NCI-H748 (cell line): ENCODE measurements at regions not wholly inside any gene's neighbourhood (a gene's known extent, or its start where the extent isn't known, plus 50 kb on each side); places are given as distances from the start of the nearest gene placed in this dataset.

Source experiments
- DNase-seq: peaks from one replicate; lab custom pipeline; 2025; ENCODE audit not compliant: unreplicated experiment; lab: John Stamatoyannopoulos, UW

GRCh38 chr2:236964291-236964690, 121.4 kb upstream of the COPS8 start:
- DNase-seq: no peak

DNA sequence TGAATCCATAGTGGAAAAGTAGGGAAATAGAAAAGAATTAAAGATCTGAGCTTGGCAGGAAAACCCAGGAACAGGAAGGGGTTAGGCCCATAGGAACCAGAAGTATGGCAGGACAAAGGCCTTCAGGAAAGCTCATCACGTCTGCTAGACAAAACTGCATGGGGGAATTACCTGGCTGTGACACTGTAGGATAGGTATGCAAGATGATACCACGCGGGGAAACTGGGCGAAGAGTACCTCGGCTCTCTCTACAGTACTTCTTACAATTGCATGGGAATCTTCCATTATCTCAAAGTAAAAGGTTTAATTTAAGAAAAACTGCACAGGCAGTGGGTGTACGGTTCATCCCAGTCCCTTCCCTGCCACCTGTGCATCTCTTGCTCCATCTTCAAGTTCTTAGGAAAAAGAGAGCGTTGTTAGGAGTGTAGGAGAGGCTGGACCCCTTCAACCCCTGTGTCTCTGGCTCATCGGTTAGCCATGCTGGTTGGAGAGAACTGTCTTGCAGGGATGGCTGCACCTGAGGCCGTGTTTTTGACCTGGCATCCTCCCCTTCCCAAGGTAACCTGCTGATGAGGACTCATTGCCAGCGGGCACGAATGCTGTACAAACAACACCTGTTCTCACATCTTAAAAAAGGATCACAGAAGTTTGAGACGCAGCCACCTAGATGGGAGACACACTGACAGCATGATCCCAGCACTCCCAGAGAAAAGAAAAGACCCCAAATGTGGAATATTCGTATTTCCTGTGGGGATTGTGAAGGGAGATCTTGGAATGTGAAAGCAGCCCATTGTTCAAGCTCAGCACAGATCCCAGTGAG, 120.5 kb upstream of the COPS8 start:
- DNase-seq: no peak

GRCh38 chr2:236965841-236966096, 119.9 kb upstream of the COPS8 start:
- no peak for DNase-seq

GRCh38 chr2:236967499-236967783, 118.2 kb upstream of the COPS8 start:
- no peak for DNase-seq

DNA sequence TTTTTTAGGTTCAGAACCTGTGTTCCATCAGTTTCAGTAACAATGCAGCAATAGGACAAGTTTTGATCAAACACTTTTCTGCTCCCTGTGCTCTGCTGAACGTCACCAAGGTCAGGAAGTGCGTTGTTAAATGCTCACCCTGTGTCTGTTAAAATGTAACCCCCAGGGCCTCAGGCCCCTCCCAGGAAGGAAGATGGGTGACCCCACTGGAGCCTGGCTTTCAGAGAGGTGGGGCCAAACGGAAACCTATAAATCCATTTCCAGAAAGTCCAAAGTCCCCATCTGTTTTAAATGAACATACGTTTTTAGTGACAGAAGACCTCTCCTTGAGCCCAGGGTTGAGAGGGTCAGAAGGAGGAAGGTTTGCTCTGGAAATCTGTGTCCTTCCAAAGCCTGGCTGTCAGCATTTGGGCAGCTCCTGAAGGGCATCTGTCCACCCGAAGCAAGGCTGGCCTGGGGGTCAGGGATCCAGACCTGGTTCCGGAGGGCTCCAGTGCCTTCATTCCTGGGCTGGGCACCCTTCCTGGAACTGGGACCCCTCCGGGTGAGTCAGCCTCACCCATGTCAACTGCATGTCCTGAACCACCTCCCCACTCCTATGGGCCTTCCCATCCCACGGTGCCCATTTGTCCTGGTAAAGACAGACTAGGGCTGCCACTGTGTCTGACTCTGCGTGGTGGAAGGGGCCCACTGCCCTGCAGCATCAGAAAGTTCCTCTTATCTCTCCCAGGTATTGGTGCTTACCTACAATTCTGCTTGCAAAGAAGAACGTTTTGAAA, 117.4 kb upstream of the COPS8 start:
- DNase-seq: no peak

DNA sequence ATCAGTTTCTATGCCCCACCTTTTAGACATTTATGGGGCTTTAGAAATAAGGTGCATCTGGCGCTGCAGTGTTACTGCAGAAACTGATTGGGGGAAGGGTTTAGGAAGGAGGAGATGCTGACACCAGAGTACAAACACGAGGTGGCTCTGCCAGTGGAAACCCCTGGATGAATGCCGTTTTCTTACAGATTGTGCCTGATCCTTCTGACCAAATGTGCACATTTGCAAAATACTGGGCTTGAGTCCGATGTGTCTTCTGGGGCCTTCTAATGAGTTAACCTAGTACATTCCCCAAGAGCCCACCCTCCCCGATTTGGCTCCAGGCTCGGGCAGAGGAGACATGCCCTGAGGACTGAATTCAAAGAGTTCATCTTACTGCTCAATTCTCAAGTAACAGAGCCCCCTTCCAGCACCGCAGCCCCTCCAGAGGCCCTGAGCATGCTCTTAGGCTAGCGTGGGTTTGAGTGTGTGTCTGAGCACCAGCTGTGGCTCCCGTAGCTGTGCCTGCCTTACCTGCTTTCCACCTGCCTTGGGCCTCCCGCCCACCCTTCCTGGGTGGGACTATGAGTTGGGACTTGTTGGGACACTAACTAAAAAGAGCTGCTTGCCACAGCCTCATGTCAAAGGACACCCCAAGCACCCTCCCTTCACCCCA, 116.7 kb upstream of the COPS8 start:
- DNase-seq: no peak

- no peak for DNase-seq
Measured at GRCh38 chr2:236969767-236970655, 115.7 kb upstream of the COPS8 start.

GRCh38 chr2:236970656-236971010, 115.1 kb upstream of the COPS8 start:
- DNase-seq: no peak

DNA sequence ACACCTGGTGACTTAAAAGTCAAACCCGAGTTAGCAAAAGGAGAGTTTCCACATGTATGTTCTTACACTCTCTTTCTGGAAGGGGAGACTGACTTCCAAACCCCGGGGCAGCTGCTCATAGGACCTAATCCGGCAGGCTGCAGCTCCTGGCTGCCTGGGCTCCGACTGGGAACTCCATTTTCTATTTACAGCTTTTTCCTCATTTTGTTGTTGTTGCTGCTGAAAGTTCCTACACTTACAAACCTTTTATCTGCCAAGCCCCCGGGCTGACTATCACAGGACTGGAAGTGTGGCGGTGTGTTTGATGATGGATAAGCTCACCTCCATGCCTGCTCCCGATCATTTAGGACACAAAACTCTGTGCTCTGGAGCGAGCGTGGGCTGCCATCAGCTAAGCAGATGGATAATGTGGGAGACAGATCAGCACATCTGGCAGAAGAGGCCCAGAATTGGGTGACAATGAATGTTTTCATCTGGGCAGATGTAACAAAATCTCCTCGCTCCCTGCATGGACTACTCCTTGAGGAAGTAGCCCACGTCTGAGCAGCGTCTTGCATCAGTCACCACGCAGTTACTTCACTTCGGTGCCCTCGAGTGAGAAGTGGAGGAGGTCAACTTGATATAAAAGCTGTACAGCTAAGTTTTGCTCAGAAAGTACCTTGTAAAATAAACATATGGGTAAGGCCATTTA, 114.4 kb upstream of the COPS8 start:
- DNase-seq: no peak

GRCh38 chr2:236971919-236972381, 113.7 kb upstream of the COPS8 start:
- no peak for DNase-seq

- peak; percentile 80 for DNase-seq
Measured at GRCh38 chr2:236972491-236973342, 113.0 kb upstream of the COPS8 start.

- no peak for DNase-seq
Measured at GRCh38 chr2:236973343-236973980, 112.2 kb upstream of the COPS8 start.

DNA sequence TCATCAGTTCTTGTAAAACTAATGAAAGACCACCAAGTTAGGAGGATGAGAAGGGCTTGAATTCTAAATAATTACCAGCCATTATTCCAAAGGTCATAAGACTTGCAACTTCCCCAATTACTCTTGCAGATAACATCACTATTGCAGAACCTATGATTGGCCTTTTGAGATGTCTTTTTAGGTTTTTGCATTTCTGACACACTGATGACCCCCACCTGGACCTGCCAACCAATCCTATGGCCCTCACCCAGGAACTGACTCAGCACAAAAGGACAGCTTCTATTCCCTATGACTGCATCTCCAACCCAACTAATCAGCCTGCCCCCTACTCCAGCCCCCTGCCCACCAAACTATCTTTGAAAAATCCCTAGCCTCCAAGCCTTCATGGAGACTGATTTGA, 111.5 kb upstream of the COPS8 start:
- DNase-seq: no peak

- DNase-seq: no peak
Measured at GRCh38 chr2:236974752-236975151, 110.9 kb upstream of the COPS8 start.

- no peak for DNase-seq
Measured at GRCh38 chr2:236975766-236976165, 109.9 kb upstream of the COPS8 start.

DNA sequence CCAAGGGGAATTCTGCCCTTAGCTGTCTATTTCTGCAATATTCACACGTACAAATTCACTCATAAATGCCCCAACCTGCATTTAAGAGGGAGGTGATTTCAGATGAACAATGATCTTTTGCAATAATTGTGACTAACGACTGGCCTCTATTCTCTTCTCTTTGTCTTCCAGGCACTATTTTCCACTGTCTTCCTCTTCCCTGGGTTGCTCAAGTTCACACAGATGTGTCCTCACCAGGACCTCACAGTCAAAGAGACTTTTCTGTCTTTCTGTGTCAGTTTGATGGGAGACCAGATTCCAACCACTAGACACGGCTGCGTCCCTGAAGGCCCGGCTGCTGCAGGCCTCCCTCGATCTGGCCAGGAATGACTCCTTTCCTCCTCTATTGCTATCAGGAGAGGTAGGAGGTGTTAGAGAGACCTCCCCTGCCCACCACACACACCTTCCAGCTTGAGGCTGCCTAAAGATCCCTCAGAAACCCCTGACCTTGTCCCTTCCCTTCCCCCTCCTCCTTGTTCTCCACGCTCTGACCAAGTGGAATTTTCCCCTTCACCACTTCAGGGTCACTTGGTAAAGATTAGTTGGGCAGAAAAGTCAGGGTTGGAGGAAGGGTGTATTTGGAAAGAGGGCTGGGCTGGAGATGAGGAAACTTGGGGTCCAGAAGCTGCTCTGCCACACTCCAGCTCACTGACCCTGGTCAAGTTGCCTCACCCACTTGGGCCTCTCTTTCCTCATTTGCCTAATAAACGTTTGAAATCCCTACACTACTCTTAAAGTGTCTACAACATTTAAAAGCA, 109.2 kb upstream of the COPS8 start:
- DNase-seq: no peak

DNA sequence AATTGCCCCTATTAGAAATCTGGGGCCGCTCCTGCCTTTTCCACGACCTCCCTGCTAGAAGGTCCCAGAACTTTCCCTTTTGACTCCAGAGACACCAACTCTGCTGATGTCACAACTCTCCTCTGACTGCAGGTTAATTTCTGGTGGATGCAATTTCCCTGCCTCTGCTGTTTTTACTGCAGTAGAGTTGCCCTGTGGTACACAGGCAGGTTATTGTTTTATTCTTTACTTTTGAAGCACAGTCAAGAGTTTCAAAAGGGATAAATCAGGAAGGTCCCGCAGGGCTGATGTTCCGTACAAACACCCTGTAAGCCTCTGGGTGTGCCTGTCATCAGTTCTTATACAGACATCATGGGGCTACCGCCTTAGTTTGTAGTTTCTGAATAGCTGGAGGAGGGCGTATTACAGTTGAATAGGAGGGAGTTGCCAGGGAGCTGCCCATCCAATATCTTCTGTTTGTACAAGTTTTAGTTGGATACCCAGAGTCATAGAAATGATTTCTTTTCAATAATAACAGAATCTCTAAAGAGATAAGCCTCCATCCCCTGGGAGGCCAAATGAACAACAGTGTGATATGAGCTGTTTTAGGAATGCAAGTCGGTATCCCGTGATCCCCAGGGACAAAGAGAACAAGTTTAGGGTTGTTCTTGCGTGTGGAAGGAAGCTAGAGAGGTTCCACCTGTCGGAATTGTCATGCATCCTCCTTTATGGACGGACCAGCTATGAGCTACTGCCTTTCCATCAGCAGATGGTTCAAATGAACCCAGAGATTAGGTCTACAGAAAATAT, 108.4 kb upstream of the COPS8 start:
- DNase-seq: peak; percentile 8
